ENCODE measurements at regions not wholly inside any gene's neighbourhood (a gene's known extent, or its start where the extent isn't known, plus 50 kb on each side); places are given as distances from the start of the nearest gene placed in this dataset.

DNA sequence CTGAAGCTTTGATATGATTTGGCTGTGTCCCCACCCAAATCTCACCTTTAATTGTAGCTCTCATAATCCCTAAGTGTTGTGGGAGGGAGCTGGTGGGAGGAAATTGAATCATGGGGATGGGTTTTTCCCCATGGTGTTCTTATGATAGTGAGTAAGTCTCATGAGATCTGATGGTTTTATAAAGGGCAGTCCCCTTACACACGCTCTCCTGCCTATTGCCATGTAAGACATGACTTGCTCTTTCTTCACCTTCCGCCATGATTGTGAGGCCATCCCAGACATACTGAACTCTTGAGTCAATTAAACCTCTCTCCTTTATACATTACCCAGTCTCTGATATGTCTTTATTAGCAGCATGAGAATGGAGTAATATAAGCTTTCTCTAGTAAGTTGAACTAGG, 261.9 kb downstream of the HLX start:
- Histone ChIP-seq H3K36me3 (ENCODE audit: control insufficient read depth, insufficient read depth, low read length) (no peaks in the 10 kb centered on the region), H3K4me3 (ENCODE audit: extremely low read depth, insufficient read depth, low read length, poor library complexity, severe bottlenecking) (no peak overlapping the region), H3K9me3 (ENCODE audit: control insufficient read depth, low read length) (peaks cover 4% of the 10 kb centered on the region), H3K27ac (ENCODE audit: low read depth, low read length, severe bottlenecking) (no peak overlapping the region), H3K4me1 (ENCODE audit: control insufficient read depth, insufficient read depth, low read length, poor library complexity, severe bottlenecking) (peaks cover 7% of the 10 kb centered on the region)
- WGBS, 2 experiments (ENCODE audit: insufficient coverage in 2 of 2), result 60% methylated on average over 1 of the region's 2 CpGs; no CpG with 5 or more reads in 1 of the 2 experiments

DNA sequence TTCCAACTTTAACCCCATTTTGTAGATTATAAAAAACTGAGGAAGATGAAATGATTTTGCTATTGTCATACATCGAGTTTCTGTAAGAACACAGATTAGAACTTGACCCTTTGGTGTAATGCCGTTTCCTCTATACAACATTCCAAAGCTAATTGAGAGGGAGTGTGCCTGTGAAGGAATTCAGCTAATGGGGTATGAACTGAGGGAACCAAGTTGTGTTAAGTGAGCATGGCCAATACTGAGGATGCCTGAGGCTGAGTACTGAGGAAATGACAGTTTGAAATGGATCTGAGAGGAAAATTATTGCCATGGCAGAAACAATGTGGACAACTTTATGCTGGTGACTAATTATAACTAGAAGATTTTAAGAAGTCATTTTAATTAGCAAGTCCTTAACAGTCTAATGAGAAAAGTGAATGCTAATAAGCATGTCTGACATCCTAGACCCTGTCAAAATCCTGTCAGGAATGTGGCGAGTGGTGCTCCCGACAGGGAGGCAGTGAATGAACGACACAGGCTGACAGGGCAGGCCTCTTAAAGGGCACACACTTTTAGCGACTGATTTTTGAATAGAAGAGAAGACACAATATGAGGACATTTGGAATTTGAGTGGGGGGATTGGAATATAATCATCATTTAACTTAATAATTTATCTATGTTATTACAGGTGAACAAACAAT, 262.5 kb downstream of the HLX start:
- peaks cover 4% of the 10 kb centered on the region for H3K9me3 ChIP-seq (ENCODE audit: control insufficient read depth, low read length)
- 51 to 83% methylated on average over 2 of the region's 6 CpGs for WGBS, 2 experiments (ENCODE audit: insufficient coverage in 2 of 2)

DNA sequence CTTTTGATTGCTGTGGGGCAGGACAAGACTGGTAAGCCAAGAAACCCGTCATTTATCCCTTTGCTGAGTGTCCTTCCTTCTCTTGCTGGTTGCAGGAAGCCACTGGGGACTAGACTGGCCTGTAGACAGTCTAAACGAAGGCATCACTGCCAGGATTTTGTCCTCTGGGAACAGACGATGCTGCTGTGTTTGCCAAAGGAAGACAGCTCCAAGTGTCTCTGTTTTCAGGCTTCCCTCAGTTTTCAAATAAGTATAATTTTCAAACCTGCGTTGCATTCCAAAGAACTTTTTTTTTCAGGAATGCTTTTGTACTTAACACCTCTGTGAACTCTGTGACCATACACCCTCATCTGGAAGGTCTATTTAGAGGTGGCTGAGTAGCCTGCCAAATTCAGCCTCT, 269.4 kb downstream of the HLX start:
- no peaks in the 10 kb centered on the region for H3K4me1 ChIP-seq (ENCODE audit: control insufficient read depth, insufficient read depth, low read length, poor library complexity, severe bottlenecking)
- H3K9me3 ChIP-seq (ENCODE audit: control insufficient read depth, low read length), result peaks cover 4% of the 10 kb centered on the region
- H3K4me3 ChIP-seq (ENCODE audit: extremely low read depth, insufficient read depth, low read length, poor library complexity, severe bottlenecking), result no peak overlapping the region
- H3K36me3 ChIP-seq (ENCODE audit: control insufficient read depth, insufficient read depth, low read length), result no peaks in the 10 kb centered on the region
- H3K27ac ChIP-seq (ENCODE audit: low read depth, low read length, severe bottlenecking), result no peak overlapping the region
- WGBS, 2 experiments (ENCODE audit: insufficient coverage in 2 of 2), result 89 to 93% methylated on average over 3 to 4 of the region's 4 CpGs

More for the DNA sequence above, 262.5 kb downstream of the HLX start:
- Histone ChIP-seq H3K4me1 (ENCODE audit: control insufficient read depth, insufficient read depth, low read length, poor library complexity, severe bottlenecking) (peaks cover 7% of the 10 kb centered on the region), H3K4me3 (ENCODE audit: extremely low read depth, insufficient read depth, low read length, poor library complexity, severe bottlenecking) (no peak overlapping the region), H3K36me3 (ENCODE audit: control insufficient read depth, insufficient read depth, low read length) (no peaks in the 10 kb centered on the region), H3K27ac (ENCODE audit: low read depth, low read length, severe bottlenecking) (no peak overlapping the region)

DNA sequence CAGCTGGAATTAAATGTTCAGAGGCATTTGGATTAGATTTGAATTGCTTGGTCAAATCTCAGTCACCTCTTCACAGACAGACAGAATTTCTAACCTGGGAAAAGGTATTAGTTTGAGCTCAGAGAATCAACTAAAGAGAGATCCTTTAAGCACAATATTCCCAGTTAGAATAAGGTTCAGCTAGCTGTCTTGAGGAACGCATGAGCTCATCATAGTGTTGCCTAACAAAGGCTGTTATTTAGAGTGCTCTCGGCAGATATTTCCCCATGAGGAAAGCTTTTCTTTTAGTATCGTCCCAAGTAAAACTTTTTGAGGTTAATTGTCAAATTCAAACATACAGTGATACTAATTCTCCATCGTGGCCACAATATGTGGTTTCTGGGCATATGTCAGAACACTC, 269.9 kb downstream of the HLX start:
- peaks cover 4% of the 10 kb centered on the region for H3K9me3 ChIP-seq (ENCODE audit: control insufficient read depth, low read length)
- 85% methylated on average over 3 of the region's 4 CpGs; no CpG with 5 or more reads in 1 of the 2 experiments for WGBS, 2 experiments (ENCODE audit: insufficient coverage in 2 of 2)
- H3K36me3 ChIP-seq (ENCODE audit: control insufficient read depth, insufficient read depth, low read length), result no peaks in the 10 kb centered on the region
- no peak overlapping the region for H3K27ac ChIP-seq (ENCODE audit: low read depth, low read length, severe bottlenecking)
- H3K4me3 ChIP-seq (ENCODE audit: extremely low read depth, insufficient read depth, low read length, poor library complexity, severe bottlenecking), result no peak overlapping the region
- H3K4me1 ChIP-seq (ENCODE audit: control insufficient read depth, insufficient read depth, low read length, poor library complexity, severe bottlenecking), result no peaks in the 10 kb centered on the region

DNA sequence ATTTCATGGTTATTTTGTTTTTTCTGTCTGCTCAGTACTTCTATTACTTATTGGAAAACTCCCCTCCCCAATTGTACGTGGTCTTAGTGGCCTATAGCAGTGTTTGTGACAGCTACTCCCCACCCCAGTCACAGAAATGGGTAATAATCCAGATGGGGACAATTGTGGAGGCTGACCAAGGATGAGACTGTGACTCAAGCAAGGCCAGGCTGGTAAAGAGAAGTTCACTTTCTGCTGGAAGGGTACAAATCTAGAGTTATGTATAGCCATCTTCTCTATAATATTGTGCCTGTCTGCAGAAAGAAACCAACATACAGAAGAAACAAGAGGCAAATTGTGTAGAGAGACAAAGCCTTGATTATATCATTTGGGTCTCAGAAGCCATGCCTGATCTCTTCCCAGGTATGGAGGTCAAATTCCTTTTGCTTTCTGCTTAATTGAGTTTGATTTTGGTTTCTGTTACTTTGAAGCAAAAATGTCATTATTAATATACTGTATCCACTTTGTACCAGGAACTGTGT, 270.4 kb downstream of the HLX start:
- no peak overlapping the region for H3K4me3 ChIP-seq (ENCODE audit: extremely low read depth, insufficient read depth, low read length, poor library complexity, severe bottlenecking)
- no peaks in the 10 kb centered on the region for H3K36me3 ChIP-seq (ENCODE audit: control insufficient read depth, insufficient read depth, low read length)
- no peak overlapping the region for H3K27ac ChIP-seq (ENCODE audit: low read depth, low read length, severe bottlenecking)
- no CpG with 5 or more reads among the region's 1 CpG for WGBS, 2 experiments (ENCODE audit: insufficient coverage in 2 of 2)
- no peaks in the 10 kb centered on the region for H3K4me1 ChIP-seq (ENCODE audit: control insufficient read depth, insufficient read depth, low read length, poor library complexity, severe bottlenecking)
- peaks cover 4% of the 10 kb centered on the region for H3K9me3 ChIP-seq (ENCODE audit: control insufficient read depth, low read length)

DNA sequence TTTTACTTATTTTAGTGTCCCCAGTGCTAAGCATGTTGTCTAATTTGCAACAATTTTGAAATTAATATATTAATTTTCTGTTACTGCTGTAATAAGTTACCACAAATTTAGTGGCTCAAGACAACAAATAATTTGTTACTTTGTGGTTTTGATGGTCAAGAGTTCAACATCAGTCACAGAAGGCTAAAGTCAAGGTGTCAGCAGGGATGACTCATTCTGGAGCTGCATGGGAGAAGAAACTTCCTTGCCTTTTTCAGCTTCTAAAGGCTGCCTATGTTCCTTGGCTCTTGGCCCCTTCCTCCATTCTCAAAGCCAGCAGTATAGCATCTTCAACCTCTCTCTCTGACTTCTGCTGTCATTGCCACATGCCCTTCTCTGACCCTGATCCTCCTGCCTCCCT, 271.8 kb downstream of the HLX start:
- peaks cover 4% of the 10 kb centered on the region for H3K9me3 ChIP-seq (ENCODE audit: control insufficient read depth, low read length)
- no peak overlapping the region for H3K4me3 ChIP-seq (ENCODE audit: extremely low read depth, insufficient read depth, low read length, poor library complexity, severe bottlenecking)

DNA sequence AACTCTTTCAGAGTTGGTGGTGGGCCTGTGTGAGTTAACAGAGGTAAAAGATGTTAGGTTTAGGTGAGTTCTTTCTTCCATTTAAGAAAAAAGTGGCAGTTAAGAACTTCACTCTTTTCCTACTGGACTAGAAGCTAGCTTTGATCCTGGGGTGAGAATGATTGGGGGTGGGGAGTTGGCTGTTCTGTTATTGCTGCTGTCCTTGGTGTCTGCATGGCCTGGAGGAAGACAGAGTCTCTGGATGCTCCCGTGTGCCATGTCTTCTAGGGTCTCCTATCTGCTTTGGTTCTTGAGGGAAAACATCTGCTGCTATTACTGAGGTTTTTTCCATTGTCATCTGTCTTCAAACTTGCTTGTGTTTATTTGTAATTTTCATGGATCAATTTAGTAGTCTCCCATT, 275.7 kb downstream of the HLX start:
- Histone ChIP-seq H3K4me1 (ENCODE audit: control insufficient read depth, insufficient read depth, low read length, poor library complexity, severe bottlenecking) (no peaks in the 10 kb centered on the region), H3K27ac (ENCODE audit: low read depth, low read length, severe bottlenecking) (no peak overlapping the region), H3K36me3 (ENCODE audit: control insufficient read depth, insufficient read depth, low read length) (no peaks in the 10 kb centered on the region), H3K4me3 (ENCODE audit: extremely low read depth, insufficient read depth, low read length, poor library complexity, severe bottlenecking) (no peak overlapping the region), H3K9me3 (ENCODE audit: control insufficient read depth, low read length) (peaks cover 4% of the 10 kb centered on the region)
- 67 to 80% methylated on average over 1 of the region's 1 CpG for WGBS, 2 experiments (ENCODE audit: insufficient coverage in 2 of 2)

More for the DNA sequence above, 271.8 kb downstream of the HLX start:
- no peaks in the 10 kb centered on the region for H3K4me1 ChIP-seq (ENCODE audit: control insufficient read depth, insufficient read depth, low read length, poor library complexity, severe bottlenecking)
- H3K27ac ChIP-seq (ENCODE audit: low read depth, low read length, severe bottlenecking), result no peak overlapping the region
- H3K36me3 ChIP-seq (ENCODE audit: control insufficient read depth, insufficient read depth, low read length), result no peaks in the 10 kb centered on the region

DNA sequence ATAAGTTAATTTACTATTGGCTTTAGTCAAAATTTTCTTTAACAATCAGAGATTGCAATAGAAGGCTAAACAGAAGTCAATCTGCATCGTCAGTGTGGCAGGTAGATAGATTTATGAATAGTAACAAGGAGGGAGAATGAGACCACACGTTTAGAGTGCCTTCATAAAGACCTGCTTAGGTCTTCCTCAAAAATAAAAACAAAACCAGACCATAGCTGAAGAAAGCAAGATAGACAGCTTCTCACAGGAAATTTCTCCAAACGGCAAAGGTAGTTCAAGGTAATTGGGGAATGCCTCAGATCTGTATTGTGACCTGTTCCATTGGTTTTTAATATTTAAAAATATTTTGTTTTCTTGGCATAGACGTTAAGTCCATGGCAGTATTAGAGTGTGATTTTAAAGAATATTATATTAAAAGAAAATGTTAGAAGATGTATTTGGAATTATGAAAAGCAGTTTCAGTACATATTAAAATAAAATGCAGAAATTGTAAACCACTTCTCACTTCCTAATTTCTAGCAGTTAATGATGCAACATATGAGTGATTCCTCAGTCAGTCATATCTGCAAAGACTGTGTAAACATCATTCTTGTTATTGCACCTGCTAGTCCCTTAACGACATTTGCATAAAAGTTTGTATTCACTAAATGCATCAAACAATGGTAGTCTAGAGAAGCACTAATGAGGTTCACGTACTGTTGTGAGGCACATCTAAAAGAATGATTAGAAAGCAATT, 278.0 kb downstream of the HLX start:
- Histone ChIP-seq H3K4me1 (ENCODE audit: control insufficient read depth, insufficient read depth, low read length, poor library complexity, severe bottlenecking) (no peaks in the 10 kb centered on the region), H3K27ac (ENCODE audit: low read depth, low read length, severe bottlenecking) (no peak overlapping the region), H3K4me3 (ENCODE audit: extremely low read depth, insufficient read depth, low read length, poor library complexity, severe bottlenecking) (no peak overlapping the region), H3K9me3 (ENCODE audit: control insufficient read depth, low read length) (no peaks in the 10 kb centered on the region), H3K36me3 (ENCODE audit: control insufficient read depth, insufficient read depth, low read length) (no peaks in the 10 kb centered on the region)
- 80 to 100% methylated on average over 1 of the region's 6 CpGs for WGBS, 2 experiments (ENCODE audit: insufficient coverage in 2 of 2)

DNA sequence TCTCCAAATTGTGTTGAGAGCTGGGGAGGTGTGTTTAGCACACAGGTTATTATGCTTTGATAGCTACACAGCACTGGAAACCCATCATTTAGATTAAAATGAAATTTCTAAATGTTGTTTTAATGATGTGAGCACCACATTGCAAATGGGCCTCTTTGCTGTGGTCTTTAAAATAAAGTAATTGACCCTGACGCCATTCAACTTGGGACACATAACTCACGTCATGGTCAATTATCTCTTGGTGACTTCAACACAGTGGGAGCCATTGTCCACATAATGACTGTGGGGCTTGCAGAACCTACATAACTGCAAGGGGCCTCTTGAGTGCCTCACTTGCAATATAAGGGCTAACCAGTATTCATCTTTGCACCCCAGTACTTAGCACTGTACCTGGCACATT, 280.4 kb downstream of the HLX start:
- Histone ChIP-seq H3K27ac (ENCODE audit: low read depth, low read length, severe bottlenecking) (no peak overlapping the region), H3K36me3 (ENCODE audit: control insufficient read depth, insufficient read depth, low read length) (no peaks in the 10 kb centered on the region), H3K4me1 (ENCODE audit: control insufficient read depth, insufficient read depth, low read length, poor library complexity, severe bottlenecking) (no peaks in the 10 kb centered on the region), H3K4me3 (ENCODE audit: extremely low read depth, insufficient read depth, low read length, poor library complexity, severe bottlenecking) (no peak overlapping the region), H3K9me3 (ENCODE audit: control insufficient read depth, low read length) (no peaks in the 10 kb centered on the region)
- 63 to 80% methylated on average over 1 to 2 of the region's 2 CpGs for WGBS, 2 experiments (ENCODE audit: insufficient coverage in 2 of 2)

DNA sequence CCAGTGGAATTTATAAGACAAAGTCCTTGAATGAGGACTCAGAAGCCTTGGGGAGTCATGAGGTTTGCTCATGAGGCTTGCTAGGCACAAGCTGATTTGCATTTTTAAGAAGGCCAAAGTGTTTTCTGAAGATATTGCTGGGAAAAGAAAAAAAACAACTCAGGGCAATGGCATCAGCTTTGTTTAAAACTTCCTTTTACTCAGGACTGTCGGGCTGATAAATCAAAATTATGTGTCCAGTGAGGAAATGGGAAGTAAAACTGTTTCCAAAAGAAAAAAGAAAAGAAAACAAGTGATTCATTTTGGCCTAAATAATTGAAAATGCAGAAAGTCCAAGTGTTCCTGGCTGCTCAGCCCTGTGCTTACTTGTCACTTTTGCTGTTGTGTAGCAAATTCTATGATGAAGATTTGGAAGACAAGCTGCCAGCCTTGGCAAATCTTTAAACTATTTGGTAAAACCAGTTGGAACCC, 282.4 kb downstream of the HLX start:
- Histone ChIP-seq H3K4me1 (ENCODE audit: control insufficient read depth, insufficient read depth, low read length, poor library complexity, severe bottlenecking) (no peaks in the 10 kb centered on the region), H3K27ac (ENCODE audit: low read depth, low read length, severe bottlenecking) (no peak overlapping the region)
- no CpG with 5 or more reads among the region's 1 CpG for WGBS, 2 experiments (ENCODE audit: insufficient coverage in 2 of 2)

DNA sequence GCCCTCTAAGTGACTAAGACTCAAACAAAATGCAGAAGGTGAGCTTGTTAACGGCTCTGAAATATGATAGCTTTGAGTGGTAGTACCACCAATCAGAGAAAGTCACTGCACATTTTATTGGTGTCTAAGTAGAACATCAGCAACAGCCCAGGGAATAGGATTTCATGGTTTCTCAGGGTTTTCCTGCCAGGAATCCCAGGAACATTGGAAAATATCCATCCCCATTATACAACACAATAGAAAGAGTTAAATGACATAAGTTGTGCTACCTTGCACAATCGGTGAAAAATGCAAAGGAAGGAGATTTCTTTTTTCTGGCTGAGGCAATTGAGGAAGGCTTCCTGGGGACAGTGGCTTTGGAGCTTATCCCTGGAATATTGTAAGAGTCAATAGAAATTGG, 283.1 kb downstream of the HLX start:
- Histone ChIP-seq H3K27ac (ENCODE audit: low read depth, low read length, severe bottlenecking) (no peak overlapping the region), H3K4me1 (ENCODE audit: control insufficient read depth, insufficient read depth, low read length, poor library complexity, severe bottlenecking) (no peaks in the 10 kb centered on the region), H3K4me3 (ENCODE audit: extremely low read depth, insufficient read depth, low read length, poor library complexity, severe bottlenecking) (no peak overlapping the region), H3K9me3 (ENCODE audit: control insufficient read depth, low read length) (no peaks in the 10 kb centered on the region), H3K36me3 (ENCODE audit: control insufficient read depth, insufficient read depth, low read length) (no peaks in the 10 kb centered on the region)
- 67 to 83% methylated on average over 1 of the region's 2 CpGs for WGBS, 2 experiments (ENCODE audit: insufficient coverage in 2 of 2)

More for the DNA sequence above, 282.4 kb downstream of the HLX start:
- no peaks in the 10 kb centered on the region for H3K36me3 ChIP-seq (ENCODE audit: control insufficient read depth, insufficient read depth, low read length)
- no peak overlapping the region for H3K4me3 ChIP-seq (ENCODE audit: extremely low read depth, insufficient read depth, low read length, poor library complexity, severe bottlenecking)
- no peaks in the 10 kb centered on the region for H3K9me3 ChIP-seq (ENCODE audit: control insufficient read depth, low read length)

Measured in mesodermal cell (in vitro differentiated cells).